ENCODE measurements at regions not wholly inside any gene's neighbourhood (a gene's known extent, or its start where the extent isn't known, plus 50 kb on each side); places are given as distances from the start of the nearest gene placed in this dataset.

DNA sequence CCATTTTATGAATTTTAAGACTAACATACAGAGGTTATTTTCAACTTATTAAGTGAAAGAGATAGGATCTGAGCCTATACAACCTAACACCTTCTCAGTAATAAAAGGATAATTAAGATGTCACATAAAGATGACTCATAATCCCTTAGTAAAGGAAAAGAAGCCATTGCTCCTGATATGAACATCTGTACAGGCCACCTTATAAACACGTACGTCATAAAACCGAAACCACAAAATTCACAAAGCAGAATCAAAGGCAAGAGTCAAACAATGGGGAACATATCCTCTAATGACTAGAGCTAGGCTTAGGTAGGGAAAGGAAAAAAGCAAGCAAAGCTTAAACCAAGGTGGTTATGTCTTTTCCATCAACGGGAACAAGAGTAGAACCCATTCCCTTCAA is 103.5 kb downstream of the KCNA4 start:
- ChIA-PET CTCF (no interaction called here), POLR2A (no interaction called here)
- TF ChIP-seq, protein P1, sequence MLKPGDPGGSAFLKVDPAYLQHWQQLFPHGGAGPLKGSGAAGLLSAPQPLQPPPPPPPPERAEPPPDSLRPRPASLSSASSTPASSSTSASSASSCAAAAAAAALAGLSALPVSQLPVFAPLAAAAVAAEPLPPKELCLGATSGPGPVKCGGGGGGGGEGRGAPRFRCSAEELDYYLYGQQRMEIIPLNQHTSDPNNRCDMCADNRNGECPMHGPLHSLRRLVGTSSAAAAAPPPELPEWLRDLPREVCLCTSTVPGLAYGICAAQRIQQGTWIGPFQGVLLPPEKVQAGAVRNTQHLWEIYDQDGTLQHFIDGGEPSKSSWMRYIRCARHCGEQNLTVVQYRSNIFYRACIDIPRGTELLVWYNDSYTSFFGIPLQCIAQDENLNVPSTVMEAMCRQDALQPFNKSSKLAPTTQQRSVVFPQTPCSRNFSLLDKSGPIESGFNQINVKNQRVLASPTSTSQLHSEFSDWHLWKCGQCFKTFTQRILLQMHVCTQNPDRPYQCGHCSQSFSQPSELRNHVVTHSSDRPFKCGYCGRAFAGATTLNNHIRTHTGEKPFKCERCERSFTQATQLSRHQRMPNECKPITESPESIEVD (tag by site-specific recombination; IDR thresholded peaks at IDR 0.05): no peak
- TF ChIP-seq ZNF202 (tag by site-specific recombination; IDR thresholded peaks at IDR 0.05; ENCODE audit: borderline replicate concordance): no peak
- no peak for TF ChIP-seq ZNF549 (tag by site-specific recombination; IDR thresholded peaks at IDR 0.05)
- no peak for TF ChIP-seq ZSCAN16 (tag by site-specific recombination; IDR thresholded peaks at IDR 0.05)
- TF ChIP-seq ZNF571 (tag by site-specific recombination; IDR thresholded peaks at IDR 0.05): no peak
- TF ChIP-seq SP3 (tag by site-specific recombination; IDR thresholded peaks at IDR 0.05): no peak
- TF ChIP-seq ZXDB (tag by site-specific recombination; IDR thresholded peaks at IDR 0.05): no peak
- TF ChIP-seq, protein P2, sequence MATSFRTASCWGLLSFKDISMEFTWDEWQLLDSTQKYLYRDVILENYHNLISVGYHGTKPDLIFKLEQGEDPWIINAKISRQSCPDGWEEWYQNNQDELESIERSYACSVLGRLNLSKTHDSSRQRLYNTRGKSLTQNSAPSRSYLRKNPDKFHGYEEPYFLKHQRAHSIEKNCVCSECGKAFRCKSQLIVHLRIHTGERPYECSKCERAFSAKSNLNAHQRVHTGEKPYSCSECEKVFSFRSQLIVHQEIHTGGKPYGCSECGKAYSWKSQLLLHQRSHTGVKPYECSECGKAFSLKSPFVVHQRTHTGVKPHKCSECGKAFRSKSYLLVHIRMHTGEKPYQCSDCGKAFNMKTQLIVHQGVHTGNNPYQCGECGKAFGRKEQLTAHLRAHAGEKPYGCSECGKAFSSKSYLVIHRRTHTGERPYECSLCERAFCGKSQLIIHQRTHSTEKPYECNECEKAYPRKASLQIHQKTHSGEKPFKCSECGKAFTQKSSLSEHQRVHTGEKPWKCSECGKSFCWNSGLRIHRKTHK (tag by site-specific recombination; IDR thresholded peaks at IDR 0.05): no peak
- no peak for TF ChIP-seq ZNF560 (tag by site-specific recombination; IDR thresholded peaks at IDR 0.05; ENCODE audit: borderline replicate concordance)
- TF ChIP-seq, protein P3, sequence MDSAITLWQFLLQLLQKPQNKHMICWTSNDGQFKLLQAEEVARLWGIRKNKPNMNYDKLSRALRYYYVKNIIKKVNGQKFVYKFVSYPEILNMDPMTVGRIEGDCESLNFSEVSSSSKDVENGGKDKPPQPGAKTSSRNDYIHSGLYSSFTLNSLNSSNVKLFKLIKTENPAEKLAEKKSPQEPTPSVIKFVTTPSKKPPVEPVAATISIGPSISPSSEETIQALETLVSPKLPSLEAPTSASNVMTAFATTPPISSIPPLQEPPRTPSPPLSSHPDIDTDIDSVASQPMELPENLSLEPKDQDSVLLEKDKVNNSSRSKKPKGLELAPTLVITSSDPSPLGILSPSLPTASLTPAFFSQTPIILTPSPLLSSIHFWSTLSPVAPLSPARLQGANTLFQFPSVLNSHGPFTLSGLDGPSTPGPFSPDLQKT (IDR thresholded peaks at IDR 0.05; ENCODE audit: borderline replicate concordance, low read depth, low read length): no peak
- no peak for TF ChIP-seq TCF7L2 (IDR thresholded peaks at IDR 0.05; ENCODE audit: borderline replicate concordance, low read depth, low read length)
- TF ChIP-seq KLF16 (tag by site-specific recombination; IDR thresholded peaks at IDR 0.05): no peak
- no peak for TF ChIP-seq YY2 (tag by site-specific recombination; IDR thresholded peaks at IDR 0.05)
- TF ChIP-seq, protein P4, sequence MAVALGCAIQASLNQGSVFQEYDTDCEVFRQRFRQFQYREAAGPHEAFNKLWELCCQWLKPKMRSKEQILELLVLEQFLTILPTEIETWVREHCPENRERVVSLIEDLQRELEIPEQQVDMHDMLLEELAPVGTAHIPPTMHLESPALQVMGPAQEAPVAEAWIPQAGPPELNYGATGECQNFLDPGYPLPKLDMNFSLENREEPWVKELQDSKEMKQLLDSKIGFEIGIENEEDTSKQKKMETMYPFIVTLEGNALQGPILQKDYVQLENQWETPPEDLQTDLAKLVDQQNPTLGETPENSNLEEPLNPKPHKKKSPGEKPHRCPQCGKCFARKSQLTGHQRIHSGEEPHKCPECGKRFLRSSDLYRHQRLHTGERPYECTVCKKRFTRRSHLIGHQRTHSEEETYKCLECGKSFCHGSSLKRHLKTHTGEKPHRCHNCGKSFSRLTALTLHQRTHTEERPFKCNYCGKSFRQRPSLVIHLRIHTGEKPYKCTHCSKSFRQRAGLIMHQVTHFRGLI (tag by site-specific recombination; IDR thresholded peaks at IDR 0.05): no peak
- TF ChIP-seq, protein P5, sequence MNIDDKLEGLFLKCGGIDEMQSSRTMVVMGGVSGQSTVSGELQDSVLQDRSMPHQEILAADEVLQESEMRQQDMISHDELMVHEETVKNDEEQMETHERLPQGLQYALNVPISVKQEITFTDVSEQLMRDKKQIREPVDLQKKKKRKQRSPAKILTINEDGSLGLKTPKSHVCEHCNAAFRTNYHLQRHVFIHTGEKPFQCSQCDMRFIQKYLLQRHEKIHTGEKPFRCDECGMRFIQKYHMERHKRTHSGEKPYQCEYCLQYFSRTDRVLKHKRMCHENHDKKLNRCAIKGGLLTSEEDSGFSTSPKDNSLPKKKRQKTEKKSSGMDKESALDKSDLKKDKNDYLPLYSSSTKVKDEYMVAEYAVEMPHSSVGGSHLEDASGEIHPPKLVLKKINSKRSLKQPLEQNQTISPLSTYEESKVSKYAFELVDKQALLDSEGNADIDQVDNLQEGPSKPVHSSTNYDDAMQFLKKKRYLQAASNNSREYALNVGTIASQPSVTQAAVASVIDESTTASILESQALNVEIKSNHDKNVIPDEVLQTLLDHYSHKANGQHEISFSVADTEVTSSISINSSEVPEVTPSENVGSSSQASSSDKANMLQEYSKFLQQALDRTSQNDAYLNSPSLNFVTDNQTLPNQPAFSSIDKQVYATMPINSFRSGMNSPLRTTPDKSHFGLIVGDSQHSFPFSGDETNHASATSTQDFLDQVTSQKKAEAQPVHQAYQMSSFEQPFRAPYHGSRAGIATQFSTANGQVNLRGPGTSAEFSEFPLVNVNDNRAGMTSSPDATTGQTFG (tag by site-specific recombination; IDR thresholded peaks at IDR 0.05; ENCODE audit: borderline replicate concordance): no peak
- TF ChIP-seq, protein P6, sequence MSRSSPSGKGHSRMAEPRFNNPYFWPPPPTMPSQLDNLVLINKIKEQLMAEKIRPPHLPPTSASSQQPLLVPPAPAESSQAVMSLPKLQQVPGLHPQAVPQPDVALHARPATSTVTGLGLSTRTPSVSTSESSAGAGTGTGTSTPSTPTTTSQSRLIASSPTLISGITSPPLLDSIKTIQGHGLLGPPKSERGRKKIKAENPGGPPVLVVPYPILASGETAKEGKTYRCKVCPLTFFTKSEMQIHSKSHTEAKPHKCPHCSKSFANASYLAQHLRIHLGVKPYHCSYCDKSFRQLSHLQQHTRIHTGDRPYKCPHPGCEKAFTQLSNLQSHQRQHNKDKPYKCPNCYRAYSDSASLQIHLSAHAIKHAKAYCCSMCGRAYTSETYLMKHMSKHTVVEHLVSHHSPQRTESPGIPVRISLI (tag by site-specific recombination; IDR thresholded peaks at IDR 0.05): no peak
- H3K4me1 ChIP-seq (ENCODE audit: control insufficient read depth, insufficient read depth, low read length): no peaks in the 10 kb centered on the region
- no peak overlapping the region for H3K27ac ChIP-seq (ENCODE audit: extremely low read depth, low read depth, low read length)
- H3K36me3 ChIP-seq (ENCODE audit: control insufficient read depth in 2 of 2, insufficient read depth in 1 of 2, low read length in 2 of 2): no peaks in the 10 kb centered on the region
- no peaks in the 10 kb centered on the region for H3K9me3 ChIP-seq (ENCODE audit: control insufficient read depth, insufficient read depth, low read depth, low read length)
- no peak overlapping the region for H3K4me3 ChIP-seq (ENCODE audit: low read depth, low read length)
